ENCODE measurements at regions not wholly inside any gene's neighbourhood (a gene's known extent, or its start where the extent isn't known, plus 50 kb on each side); places are given as distances from the start of the nearest gene placed in this dataset.

DNA sequence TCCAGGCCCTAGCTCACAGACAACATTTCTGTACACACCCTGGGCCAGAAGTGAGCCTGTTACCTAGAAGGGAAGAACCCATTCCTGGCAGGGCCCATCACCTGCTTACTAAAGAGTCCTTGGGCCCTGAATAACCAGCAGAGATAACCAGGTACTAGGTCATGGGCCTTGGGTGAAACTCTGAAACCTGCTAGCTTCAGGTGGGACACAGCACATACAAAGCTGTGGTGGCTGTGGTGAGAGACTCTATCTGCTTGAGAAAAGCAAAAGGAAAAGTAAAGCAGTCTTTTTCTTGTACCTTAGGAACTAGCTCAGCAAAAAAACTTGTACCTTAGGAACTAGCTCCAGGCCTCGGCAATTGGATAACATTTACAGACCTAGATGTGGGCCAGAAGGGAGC lies 1895.9 kb upstream of the PCDH20 start:
- ATAC-seq, result no peak
- 0 out of 2 replicates have a peak, but pooled peaks cover 4% of the 10 kb centered on the region for H3K9me2 ChIP-seq (ENCODE audit: insufficient read depth)
- H3K4me2 ChIP-seq, result no peak overlapping the region
- TF ChIP-seq ZNF331 (CRISPR knock-in tag; IDR thresholded peaks at IDR 0.05; ENCODE audit: low read depth) (no peak), POLR2AphosphoS5 (IDR thresholded peaks at IDR 0.05; ENCODE audit: low read depth) (no peak), JUNB (IDR thresholded peaks at IDR 0.05; ENCODE audit: unreplicated experiment) (no peak), CREB1 (CRISPR knock-in tag; IDR thresholded peaks at IDR 0.05; ENCODE audit: low read depth) (no peak), EZH2 (IDR thresholded peaks at IDR 0.05; ENCODE audit: low read depth, unreplicated experiment) (no peak), NANOG (IDR thresholded peaks at IDR 0.05; ENCODE audit: borderline replicate concordance) (no peak), ETS1 (IDR thresholded peaks at IDR 0.05) (no peak), EZH2phosphoT487 (IDR thresholded peaks at IDR 0.05; ENCODE audit: unreplicated experiment) (no peak)
- TF ChIP-seq, protein P1, sequence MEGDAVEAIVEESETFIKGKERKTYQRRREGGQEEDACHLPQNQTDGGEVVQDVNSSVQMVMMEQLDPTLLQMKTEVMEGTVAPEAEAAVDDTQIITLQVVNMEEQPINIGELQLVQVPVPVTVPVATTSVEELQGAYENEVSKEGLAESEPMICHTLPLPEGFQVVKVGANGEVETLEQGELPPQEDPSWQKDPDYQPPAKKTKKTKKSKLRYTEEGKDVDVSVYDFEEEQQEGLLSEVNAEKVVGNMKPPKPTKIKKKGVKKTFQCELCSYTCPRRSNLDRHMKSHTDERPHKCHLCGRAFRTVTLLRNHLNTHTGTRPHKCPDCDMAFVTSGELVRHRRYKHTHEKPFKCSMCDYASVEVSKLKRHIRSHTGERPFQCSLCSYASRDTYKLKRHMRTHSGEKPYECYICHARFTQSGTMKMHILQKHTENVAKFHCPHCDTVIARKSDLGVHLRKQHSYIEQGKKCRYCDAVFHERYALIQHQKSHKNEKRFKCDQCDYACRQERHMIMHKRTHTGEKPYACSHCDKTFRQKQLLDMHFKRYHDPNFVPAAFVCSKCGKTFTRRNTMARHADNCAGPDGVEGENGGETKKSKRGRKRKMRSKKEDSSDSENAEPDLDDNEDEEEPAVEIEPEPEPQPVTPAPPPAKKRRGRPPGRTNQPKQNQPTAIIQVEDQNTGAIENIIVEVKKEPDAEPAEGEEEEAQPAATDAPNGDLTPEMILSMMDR (conservative IDR thresholded peaks at IDR 0.05; ENCODE audit: low read depth in 2 of 2), result no peak
- TF ChIP-seq, protein P2, sequence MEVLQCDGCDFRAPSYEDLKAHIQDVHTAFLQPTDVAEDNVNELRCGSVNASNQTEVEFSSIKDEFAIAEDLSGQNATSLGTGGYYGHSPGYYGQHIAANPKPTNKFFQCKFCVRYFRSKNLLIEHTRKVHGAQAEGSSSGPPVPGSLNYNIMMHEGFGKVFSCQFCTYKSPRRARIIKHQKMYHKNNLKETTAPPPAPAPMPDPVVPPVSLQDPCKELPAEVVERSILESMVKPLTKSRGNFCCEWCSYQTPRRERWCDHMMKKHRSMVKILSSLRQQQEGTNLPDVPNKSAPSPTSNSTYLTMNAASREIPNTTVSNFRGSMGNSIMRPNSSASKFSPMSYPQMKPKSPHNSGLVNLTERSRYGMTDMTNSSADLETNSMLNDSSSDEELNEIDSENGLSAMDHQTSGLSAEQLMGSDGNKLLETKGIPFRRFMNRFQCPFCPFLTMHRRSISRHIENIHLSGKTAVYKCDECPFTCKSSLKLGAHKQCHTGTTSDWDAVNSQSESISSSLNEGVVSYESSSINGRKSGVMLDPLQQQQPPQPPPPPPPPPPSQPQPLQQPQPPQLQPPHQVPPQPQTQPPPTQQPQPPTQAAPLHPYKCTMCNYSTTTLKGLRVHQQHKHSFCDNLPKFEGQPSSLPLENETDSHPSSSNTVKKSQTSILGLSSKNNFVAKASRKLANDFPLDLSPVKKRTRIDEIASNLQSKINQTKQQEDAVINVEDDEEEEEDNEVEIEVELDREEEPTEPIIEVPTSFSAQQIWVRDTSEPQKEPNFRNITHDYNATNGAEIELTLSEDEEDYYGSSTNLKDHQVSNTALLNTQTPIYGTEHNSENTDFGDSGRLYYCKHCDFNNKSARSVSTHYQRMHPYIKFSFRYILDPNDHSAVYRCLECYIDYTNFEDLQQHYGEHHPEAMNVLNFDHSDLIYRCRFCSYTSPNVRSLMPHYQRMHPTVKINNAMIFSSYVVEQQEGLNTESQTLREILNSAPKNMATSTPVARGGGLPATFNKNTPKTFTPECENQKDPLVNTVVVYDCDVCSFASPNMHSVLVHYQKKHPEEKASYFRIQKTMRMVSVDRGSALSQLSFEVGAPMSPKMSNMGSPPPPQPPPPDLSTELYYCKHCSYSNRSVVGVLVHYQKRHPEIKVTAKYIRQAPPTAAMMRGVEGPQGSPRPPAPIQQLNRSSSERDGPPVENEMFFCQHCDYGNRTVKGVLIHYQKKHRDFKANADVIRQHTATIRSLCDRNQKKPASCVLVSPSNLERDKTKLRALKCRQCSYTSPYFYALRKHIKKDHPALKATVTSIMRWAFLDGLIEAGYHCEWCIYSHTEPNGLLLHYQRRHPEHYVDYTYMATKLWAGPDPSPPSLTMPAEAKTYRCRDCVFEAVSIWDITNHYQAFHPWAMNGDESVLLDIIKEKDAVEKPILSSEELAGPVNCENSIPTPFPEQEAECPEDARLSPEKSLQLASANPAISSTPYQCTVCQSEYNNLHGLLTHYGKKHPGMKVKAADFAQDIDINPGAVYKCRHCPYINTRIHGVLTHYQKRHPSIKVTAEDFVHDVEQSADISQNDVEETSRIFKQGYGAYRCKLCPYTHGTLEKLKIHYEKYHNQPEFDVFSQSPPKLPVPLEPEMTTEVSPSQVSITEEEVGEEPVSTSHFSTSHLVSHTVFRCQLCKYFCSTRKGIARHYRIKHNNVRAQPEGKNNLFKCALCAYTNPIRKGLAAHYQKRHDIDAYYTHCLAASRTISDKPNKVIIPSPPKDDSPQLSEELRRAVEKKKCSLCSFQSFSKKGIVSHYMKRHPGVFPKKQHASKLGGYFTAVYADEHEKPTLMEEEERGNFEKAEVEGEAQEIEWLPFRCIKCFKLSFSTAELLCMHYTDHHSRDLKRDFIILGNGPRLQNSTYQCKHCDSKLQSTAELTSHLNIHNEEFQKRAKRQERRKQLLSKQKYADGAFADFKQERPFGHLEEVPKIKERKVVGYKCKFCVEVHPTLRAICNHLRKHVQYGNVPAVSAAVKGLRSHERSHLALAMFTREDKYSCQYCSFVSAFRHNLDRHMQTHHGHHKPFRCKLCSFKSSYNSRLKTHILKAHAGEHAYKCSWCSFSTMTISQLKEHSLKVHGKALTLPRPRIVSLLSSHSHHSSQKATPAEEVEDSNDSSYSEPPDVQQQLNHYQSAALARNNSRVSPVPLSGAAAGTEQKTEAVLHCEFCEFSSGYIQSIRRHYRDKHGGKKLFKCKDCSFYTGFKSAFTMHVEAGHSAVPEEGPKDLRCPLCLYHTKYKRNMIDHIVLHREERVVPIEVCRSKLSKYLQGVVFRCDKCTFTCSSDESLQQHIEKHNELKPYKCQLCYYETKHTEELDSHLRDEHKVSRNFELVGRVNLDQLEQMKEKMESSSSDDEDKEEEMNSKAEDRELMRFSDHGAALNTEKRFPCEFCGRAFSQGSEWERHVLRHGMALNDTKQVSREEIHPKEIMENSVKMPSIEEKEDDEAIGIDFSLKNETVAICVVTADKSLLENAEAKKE (CRISPR knock-in tag; IDR thresholded peaks at IDR 0.05), result no peak
- TF ChIP-seq, protein P3, sequence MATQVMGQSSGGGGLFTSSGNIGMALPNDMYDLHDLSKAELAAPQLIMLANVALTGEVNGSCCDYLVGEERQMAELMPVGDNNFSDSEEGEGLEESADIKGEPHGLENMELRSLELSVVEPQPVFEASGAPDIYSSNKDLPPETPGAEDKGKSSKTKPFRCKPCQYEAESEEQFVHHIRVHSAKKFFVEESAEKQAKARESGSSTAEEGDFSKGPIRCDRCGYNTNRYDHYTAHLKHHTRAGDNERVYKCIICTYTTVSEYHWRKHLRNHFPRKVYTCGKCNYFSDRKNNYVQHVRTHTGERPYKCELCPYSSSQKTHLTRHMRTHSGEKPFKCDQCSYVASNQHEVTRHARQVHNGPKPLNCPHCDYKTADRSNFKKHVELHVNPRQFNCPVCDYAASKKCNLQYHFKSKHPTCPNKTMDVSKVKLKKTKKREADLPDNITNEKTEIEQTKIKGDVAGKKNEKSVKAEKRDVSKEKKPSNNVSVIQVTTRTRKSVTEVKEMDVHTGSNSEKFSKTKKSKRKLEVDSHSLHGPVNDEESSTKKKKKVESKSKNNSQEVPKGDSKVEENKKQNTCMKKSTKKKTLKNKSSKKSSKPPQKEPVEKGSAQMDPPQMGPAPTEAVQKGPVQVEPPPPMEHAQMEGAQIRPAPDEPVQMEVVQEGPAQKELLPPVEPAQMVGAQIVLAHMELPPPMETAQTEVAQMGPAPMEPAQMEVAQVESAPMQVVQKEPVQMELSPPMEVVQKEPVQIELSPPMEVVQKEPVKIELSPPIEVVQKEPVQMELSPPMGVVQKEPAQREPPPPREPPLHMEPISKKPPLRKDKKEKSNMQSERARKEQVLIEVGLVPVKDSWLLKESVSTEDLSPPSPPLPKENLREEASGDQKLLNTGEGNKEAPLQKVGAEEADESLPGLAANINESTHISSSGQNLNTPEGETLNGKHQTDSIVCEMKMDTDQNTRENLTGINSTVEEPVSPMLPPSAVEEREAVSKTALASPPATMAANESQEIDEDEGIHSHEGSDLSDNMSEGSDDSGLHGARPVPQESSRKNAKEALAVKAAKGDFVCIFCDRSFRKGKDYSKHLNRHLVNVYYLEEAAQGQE (IDR thresholded peaks at IDR 0.05; ENCODE audit: unreplicated experiment), result no peak
- H4K20me1 ChIP-seq (replicated peaks; ENCODE audit: insufficient read depth), result no peaks in the 10 kb centered on the region
- no peaks in the 10 kb centered on the region for H3K4me1 ChIP-seq (ENCODE audit: insufficient read depth)
- H3K79me2 ChIP-seq (replicated peaks; ENCODE audit: insufficient read depth), result no peaks in the 10 kb centered on the region
- no peak overlapping the region for H3K4me3 Mint-ChIP-seq
- H3K36me3 Mint-ChIP-seq (ENCODE audit: low read depth), result 0 out of 3 replicates have a peak, but pooled peaks cover 2% of the 10 kb centered on the region
- H3K9me3 Mint-ChIP-seq, result no peaks in the 10 kb centered on the region; the same call in 2 of the 3 replicates
- no peaks in the 10 kb centered on the region for H3K27me3 ChIP-seq (ENCODE audit: insufficient read depth)
- H3K4me3 ChIP-seq, result no peak overlapping the region
- no peak overlapping the region for H3K27ac Mint-ChIP-seq
- no peaks in the 10 kb centered on the region for H3K36me3 ChIP-seq (ENCODE audit: insufficient read depth)
- no peak overlapping the region for H2AFZ ChIP-seq
- H3K4me1 Mint-ChIP-seq, result no peaks in the 10 kb centered on the region
- no peak for DNase-seq (ENCODE audit: low spot score)
- H3K27ac ChIP-seq (ENCODE audit: low read depth), result no peak overlapping the region
- H3K27me3 Mint-ChIP-seq (ENCODE audit: insufficient read depth, low read depth, poor library complexity), result no peaks in the 10 kb centered on the region
- H3F3A ChIP-seq (replicated peaks; ENCODE audit: low read depth), result no peaks in the 10 kb centered on the region

Data from GM23338 (cell line).